C1 segment of cervical spinal cord (tissue), 14 donors: ENCODE measurements at regions not wholly inside any gene's neighbourhood (a gene's known extent, or its start where the extent isn't known, plus 50 kb on each side); places are given as distances from the start of the nearest gene placed in this dataset.

Experiments
- DNase-seq, 14 donors: peaks; one replicate each; lab custom pipeline; 2025; lab: John Stamatoyannopoulos, UW

- no peak for DNase-seq
Observed at GRCh38 chrX:151476604-151477303, 79.7 kb downstream of the VMA21 start.

GRCh38 chrX:151478058-151478457, 81.1 kb downstream of the VMA21 start:
- DNase-seq = no peak

GRCh38 chrX:151488677-151489076, 74.8 kb upstream of the PASD1 start:
- DNase-seq = no peak

- peak in 1 of 14 donors; percentile 1 for DNase-seq
Observed at GRCh38 chrX:151505796-151506195, 57.7 kb upstream of the PASD1 start.

- no peak for DNase-seq
Observed at GRCh38 chrX:151510203-151510602, 53.3 kb upstream of the PASD1 start.

GRCh38 chrX:151513472-151513871, 50.0 kb upstream of the PASD1 start:
- no peak for DNase-seq
